NCI-H69 (cell line): ENCODE measurements at regions not wholly inside any gene's neighbourhood (a gene's known extent, or its start where the extent isn't known, plus 50 kb on each side); places are given as distances from the start of the nearest gene placed in this dataset.
"Not testable (repeated sequence)": the region's sequence is repeated elsewhere in the genome, so short reads cannot be mapped to it uniquely, and the experiment has no call there.

Experiments
- DNase-seq: peaks from one replicate; lab custom pipeline; 2025; lab: John Stamatoyannopoulos, UW

DNA sequence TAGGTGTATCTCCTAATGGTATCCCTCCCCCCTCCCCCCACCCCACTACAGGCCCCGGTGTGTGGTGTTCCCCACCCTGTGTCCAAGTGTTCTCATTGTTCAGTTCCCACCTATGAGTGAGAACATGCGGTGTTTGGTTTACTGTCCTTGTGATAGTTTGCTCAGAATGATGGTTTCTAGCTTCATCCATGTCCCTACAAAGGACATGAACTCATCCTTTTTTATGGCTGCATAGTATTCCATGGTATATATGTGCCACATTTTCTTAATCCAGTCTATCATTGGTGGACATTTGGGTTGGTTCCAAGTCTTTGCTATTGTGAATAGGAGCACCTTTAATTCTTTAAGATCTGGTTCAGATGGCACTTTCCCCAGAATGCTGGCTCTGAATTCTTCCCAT lies 58.5 kb upstream of the PTGFRN start:
- DNase-seq, result not testable (repeated sequence)

DNA sequence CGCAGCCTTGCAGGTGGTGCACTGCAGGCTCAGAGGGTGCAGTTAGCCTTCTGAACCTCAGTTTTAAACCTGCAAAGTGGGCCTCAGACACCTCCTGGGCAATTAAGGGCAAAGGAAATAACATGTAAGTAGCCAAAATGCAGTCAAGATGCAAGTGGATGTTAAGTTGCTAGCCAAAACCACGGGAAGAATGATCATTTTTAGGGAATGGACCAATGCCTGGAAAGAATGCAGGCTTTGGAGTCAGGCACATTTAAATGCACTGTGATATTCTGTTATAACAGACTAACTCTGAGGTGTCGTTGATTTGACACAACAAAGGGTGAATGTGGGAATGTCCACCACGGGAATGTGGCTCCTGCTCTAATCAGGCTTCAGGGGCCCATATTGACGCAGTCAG lies 57.9 kb upstream of the PTGFRN start:
- DNase-seq, result no peak

DNA sequence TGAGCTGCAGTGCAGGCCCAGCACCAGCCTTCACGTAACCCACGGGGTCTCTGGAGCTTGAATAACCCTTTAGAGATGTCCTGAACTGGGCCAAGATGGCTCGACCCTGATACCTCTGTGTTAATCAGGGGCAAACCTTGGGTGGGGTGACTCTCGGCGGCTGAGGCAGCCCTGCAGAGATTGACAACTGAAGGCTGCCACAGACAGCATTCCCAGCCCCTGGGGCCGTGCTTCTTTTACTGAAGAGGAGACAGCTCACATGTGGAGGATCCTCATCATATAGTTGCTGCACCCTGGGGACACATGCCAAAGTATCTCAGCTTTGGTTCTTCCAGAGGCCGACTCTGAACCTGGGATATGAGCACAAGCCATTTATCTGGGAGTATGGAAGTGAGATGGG lies 57.3 kb upstream of the PTGFRN start:
- DNase-seq, result no peak

DNA sequence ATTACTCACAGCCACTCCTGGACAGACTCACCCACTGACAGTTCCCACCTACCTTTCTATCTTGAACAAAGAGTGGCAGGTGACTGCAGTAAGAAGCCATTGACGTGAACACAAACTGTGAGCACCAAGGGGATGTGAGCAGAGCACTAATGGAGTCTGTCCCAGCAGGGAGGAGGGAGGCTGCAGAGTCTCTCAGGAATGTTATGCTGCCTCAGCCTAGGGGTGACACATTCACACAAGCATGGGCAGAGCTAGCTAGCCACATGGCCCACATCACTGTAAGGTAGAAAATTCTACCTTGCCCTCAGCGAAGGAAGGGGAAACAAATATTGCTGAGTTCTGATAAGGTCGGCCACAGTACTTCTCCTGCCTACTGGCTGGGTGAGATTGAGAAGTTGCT lies 56.8 kb upstream of the PTGFRN start:
- peak; percentile 66 for DNase-seq

DNA sequence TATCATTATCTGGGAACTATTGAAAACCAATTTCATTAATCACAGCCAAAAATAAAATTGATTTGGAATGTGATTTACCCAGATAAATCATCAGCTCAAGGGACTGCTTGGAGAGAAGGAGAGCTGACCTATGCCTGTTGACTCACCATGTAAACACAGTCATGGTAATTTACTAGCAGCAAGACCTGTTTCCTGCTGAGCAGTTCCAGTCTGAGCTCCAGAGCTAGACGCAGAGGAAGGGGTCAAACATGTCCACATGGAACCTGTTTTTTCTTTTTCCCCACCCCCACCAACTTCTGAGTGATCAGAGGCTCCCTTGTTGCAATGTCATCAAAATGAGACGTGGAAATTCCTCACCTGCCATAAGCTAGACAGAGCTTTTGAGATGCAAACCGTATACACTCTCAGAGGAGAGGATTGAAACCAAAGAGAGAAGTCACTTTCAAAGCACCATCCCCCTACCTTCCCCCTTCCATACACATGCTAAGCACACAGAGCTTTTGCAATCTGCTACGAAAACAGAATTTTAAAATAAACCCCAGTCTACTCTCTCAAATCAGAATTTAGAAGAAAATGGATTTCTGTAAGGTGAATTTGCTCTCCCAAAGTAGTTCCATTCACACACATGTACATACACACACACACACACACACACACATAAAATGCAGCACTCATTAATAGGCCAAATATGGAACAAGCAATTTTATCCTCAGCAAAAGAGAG lies 55.9 kb upstream of the PTGFRN start:
- peak; percentile 95 for DNase-seq

DNA sequence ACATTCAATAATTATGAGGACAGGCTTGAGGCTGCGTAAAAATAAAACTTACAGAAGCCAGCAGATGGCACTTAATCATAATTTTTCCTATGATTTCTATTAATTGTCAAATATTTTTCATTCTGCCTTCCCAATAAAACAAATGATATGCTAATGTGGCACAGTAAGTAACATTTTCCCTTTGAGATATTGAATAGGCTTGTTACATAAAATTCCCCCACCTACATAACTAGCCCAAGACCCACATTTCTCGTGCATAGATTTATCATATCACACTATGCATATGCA lies 55.4 kb upstream of the PTGFRN start:
- no peak for DNase-seq

DNA sequence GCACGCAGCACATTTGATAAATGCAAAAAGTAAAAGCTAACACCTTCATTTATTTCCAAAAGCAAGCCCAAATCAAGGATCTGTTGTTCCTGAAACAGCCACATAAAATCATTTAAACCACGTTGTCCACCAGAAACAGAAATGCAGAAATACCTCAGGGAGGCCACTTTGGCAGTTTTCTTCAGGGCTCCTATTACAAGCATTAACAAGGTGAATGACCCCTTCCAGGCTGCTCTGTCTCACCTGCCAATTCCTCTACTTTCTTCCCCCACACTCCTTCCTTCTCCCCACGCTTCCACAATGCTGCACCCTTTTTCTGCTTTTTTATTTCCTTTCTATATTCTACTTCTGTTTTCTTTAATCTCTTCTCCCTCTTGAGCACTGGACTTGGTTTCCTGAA lies 55.0 kb upstream of the PTGFRN start:
- DNase-seq, result peak; percentile 69

DNA sequence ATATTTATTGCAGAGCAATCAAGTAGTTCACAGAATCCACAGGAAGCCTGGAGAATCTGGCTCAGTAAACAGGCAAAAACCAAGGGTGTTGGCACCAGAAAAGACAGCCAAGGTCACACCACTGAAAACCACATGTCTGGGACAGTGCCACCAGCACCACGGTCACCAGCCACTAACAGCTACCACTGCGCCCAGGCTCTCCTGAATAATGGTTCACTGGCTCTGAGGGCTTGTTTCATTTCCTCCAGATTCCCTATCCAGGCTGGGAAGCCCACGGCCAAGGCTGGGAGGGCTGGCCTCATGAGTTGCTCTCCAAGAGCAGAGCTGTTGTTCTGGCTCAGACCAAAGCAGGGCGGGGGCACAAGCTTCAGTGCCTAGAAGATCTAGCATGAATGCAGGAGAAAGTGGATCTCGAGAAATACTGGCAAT lies 54.5 kb upstream of the PTGFRN start:
- DNase-seq, result peak; percentile 74

DNA sequence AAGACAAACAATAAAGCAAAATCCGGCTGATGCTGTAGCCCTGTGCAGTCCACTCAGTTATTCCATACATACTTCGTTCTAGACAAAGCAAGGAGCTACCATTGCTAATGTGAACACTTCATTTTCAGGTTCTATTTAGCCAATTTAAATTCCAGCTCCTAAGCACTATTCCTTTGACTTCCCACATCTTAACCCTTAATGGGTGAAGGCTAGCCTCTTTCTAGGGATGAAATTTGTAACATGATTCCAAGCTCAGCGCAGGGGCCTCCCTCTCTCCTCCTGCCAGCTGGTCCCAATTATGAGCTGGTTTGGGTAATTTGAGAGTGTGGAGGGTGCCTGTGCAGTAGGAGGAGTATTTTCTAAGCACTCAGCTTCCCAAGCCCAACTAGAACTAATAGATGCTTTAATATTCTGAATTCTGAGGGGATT lies 53.9 kb upstream of the PTGFRN start:
- DNase-seq, result peak; percentile 86

DNA sequence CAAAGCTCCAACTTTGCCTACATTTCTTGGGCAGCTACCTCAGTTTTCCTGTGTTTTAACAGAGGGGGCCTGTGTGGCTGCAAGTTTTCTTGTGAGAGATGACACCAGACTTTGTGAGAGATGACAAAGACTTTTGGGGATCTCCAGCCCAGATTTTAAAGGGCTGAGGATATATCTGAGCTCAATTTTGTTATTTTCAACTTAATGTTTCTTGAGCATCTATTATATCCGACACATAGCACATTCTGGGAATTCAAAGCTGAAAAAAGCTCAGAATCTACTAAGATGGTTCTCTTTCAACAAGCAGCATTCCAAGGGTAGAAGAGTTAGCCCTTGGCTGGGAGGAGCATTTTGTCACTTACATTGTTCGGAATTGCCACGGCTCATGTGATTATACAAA lies 53.4 kb upstream of the PTGFRN start:
- DNase-seq, result no peak

DNA sequence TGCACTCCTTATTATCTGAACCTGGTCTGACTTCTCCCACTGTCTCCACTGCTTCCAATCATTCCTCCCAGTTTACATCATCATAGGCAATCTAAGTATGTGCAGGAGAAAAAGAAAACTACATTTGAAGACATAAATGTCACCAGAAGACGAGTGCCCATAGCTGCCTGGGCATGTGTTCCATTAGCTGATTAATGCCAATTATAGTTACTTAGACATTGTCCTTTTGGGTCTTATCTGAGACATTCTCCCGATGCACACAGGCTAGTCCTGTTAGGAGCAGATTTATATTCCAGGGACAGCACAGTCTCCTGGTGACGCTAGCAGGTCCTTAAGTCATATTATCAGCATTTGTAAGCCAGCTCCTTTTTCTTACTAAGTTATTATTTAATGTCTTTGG lies 52.6 kb upstream of the PTGFRN start:
- no peak for DNase-seq
